HL-60 (cell line): ENCODE measurements at regions not wholly inside any gene's neighbourhood (a gene's known extent, or its start where the extent isn't known, plus 50 kb on each side); places are given as distances from the start of the nearest gene placed in this dataset.

Source experiments
- DNase-seq, 2 experiments: peaks; one replicate each; pipeline ENCODE4 v3.0.0-alpha.2; 2010 to 2020; ENCODE audit warnings: low read depth in 1 of 2, low spot score in 1 of 2
- H3K27ac ChIP-seq: fragments of 250-450 bp; sonication (Bioruptor Pico); replicated peaks from 2 replicates; pipeline ENCODE4 v1.5.1; 2020; ENCODE audit warnings: mild to moderate bottlenecking, moderate library complexity
- H3K27me3 ChIP-seq: fragments of 250-450 bp; sonication (Bioruptor Pico); 2 replicates; pipeline ENCODE4 v1.5.1; 2021; ENCODE audit warnings: mild to moderate bottlenecking, moderate library complexity; ENCODE audit not compliant: insufficient read depth, poor library complexity, severe bottlenecking
- H3K4me3 ChIP-seq: replicated peaks from 2 replicates; pipeline ENCODE4 v1.5.1; 2011; ENCODE audit warnings: mild to moderate bottlenecking, control low read depth, low read length; ENCODE audit not compliant: insufficient read depth
- GABPA ChIP-seq: IDR thresholded peaks from 2 replicates; pipeline ENCODE4 v1.6.1; 2012; ENCODE audit warnings: low read depth
- POLR2AphosphoS5 ChIP-seq: IDR thresholded peaks from 2 replicates; pipeline ENCODE4 v1.6.1; 2012; ENCODE audit warnings: low read depth
- SPI1 ChIP-seq: IDR thresholded peaks from 2 replicates; pipeline ENCODE4 v1.6.1; 2012; ENCODE audit warnings: low read depth, mild to moderate bottlenecking, borderline replicate concordance
- TF ChIP-seq, protein P1 (sequence below): IDR thresholded peaks from one replicate; pipeline ENCODE4 v1.5.1; 2011; ENCODE audit warnings: low read length, control low read depth, inconsistent platforms; ENCODE audit not compliant: insufficient read depth
- TF ChIP-seq, protein P2 (sequence below): IDR thresholded peaks from 2 replicates; pipeline ENCODE4 v1.6.1; 2012; ENCODE audit warnings: low read depth; ENCODE audit not compliant: insufficient replicate concordance

DNA sequence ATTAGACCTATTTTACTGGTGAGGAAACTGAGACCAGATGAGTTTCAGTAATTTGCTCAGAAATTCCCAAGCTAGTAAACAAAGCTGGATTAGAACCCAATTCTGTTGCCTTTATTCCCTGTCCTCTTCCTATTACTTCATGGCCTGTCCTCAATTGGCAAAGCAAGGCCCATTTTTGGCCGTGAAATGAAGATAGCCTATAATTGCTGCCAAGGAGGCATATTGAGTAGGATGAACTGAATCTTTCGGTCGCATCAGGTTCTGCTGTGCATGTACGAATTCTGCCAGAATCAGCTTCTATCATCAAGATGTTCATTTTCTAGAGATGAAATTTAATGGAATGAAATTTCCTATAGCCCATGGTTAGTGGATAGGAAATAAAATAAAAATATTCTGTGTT, 1485.2 kb upstream of the PIK3C3 start:
- Histone ChIP-seq H3K27ac (no peak overlapping the region), H3K4me3 (no peak overlapping the region), H3K27me3 (no peaks in the 10 kb centered on the region)
- TF ChIP-seq, protein P1, sequence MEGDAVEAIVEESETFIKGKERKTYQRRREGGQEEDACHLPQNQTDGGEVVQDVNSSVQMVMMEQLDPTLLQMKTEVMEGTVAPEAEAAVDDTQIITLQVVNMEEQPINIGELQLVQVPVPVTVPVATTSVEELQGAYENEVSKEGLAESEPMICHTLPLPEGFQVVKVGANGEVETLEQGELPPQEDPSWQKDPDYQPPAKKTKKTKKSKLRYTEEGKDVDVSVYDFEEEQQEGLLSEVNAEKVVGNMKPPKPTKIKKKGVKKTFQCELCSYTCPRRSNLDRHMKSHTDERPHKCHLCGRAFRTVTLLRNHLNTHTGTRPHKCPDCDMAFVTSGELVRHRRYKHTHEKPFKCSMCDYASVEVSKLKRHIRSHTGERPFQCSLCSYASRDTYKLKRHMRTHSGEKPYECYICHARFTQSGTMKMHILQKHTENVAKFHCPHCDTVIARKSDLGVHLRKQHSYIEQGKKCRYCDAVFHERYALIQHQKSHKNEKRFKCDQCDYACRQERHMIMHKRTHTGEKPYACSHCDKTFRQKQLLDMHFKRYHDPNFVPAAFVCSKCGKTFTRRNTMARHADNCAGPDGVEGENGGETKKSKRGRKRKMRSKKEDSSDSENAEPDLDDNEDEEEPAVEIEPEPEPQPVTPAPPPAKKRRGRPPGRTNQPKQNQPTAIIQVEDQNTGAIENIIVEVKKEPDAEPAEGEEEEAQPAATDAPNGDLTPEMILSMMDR, result no peak
- no peak for TF ChIP-seq GABPA
- TF ChIP-seq POLR2AphosphoS5, result no peak
- TF ChIP-seq SPI1, result no peak
- TF ChIP-seq, protein P2, sequence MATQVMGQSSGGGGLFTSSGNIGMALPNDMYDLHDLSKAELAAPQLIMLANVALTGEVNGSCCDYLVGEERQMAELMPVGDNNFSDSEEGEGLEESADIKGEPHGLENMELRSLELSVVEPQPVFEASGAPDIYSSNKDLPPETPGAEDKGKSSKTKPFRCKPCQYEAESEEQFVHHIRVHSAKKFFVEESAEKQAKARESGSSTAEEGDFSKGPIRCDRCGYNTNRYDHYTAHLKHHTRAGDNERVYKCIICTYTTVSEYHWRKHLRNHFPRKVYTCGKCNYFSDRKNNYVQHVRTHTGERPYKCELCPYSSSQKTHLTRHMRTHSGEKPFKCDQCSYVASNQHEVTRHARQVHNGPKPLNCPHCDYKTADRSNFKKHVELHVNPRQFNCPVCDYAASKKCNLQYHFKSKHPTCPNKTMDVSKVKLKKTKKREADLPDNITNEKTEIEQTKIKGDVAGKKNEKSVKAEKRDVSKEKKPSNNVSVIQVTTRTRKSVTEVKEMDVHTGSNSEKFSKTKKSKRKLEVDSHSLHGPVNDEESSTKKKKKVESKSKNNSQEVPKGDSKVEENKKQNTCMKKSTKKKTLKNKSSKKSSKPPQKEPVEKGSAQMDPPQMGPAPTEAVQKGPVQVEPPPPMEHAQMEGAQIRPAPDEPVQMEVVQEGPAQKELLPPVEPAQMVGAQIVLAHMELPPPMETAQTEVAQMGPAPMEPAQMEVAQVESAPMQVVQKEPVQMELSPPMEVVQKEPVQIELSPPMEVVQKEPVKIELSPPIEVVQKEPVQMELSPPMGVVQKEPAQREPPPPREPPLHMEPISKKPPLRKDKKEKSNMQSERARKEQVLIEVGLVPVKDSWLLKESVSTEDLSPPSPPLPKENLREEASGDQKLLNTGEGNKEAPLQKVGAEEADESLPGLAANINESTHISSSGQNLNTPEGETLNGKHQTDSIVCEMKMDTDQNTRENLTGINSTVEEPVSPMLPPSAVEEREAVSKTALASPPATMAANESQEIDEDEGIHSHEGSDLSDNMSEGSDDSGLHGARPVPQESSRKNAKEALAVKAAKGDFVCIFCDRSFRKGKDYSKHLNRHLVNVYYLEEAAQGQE, result no peak
- DNase-seq, result no peak

DNA sequence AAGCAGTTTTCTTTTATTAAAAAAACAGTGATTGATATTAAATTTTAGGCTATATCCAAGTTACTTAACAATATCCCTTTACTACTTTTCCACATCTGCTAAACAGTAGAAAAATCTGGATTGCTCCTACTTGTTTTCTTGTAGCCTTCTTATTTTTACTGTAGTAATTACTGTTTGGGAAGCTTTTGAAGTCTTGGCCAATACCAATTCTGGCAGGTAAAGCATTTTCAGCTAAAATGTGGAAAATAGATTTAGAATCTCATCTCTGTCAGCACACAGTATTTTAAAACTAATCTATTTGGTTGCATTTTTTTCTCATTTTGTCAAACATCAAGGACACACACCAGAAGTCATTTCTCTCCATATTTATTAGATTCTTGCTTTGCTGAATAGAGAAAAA, 1485.7 kb upstream of the PIK3C3 start:
- TF ChIP-seq GABPA, result no peak
- TF ChIP-seq, protein P1, result no peak
- TF ChIP-seq POLR2AphosphoS5, result no peak
- H3K27me3 ChIP-seq, result no peaks in the 10 kb centered on the region
- no peak for DNase-seq
- H3K27ac ChIP-seq, result no peak overlapping the region
- no peak overlapping the region for H3K4me3 ChIP-seq

DNA sequence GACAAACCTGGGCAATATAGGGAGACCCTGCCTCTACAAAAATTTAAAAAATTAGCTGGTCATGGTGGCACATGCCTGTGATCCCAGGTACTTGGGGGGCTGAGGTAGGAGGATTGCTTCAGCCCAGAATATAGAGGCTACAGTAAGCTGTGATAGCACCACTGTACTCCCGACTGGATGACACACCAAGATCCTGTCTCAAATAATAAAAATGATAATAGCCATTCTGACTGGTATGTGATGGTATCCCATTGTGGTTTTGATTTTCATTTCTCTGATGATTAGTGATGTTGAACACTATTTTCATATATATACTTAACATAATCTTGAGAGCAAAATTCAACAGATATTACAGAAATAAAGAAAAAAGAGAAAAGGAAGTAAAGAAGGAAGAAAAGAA, 1491.0 kb upstream of the PIK3C3 start:
- no peak overlapping the region for H3K27ac ChIP-seq
- no peak for DNase-seq
- H3K27me3 ChIP-seq, result no peaks in the 10 kb centered on the region
- TF ChIP-seq POLR2AphosphoS5 (no peak), GABPA (no peak), SPI1 (no peak)
- TF ChIP-seq, protein P1, result no peak
- TF ChIP-seq, protein P2, result no peak
- no peak overlapping the region for H3K4me3 ChIP-seq

DNA sequence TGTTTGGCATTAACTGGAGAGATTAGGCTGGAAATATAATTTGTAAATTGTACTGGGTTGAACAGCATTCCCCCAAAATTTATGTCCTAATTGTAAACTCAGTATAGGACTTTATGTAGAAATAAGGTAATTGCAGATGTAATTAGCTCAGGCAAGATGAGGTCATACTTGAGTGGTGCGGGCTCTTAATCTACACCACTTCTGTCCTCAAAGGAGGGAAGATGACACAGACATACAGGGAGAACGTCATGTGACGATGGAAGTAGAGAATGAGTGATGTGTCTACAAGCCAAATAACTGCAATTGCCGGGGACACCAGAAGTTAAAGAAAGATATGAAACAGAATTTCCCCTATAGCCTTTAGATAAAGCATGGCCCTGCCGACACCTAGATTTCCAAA, 1501.1 kb upstream of the PIK3C3 start:
- TF ChIP-seq, protein P2, result no peak
- TF ChIP-seq, protein P1, result no peak
- TF ChIP-seq GABPA (no peak), SPI1 (no peak), POLR2AphosphoS5 (no peak)
- Histone ChIP-seq H3K27me3 (no peaks in the 10 kb centered on the region), H3K4me3 (no peak overlapping the region), H3K27ac (no peak overlapping the region)
- DNase-seq, result no peak
